HG03103 (cell line): ENCODE measurements at regions not wholly inside any gene's neighbourhood (a gene's known extent, or its start where the extent isn't known, plus 50 kb on each side); places are given as distances from the start of the nearest gene placed in this dataset.

Source experiments
- ATAC-seq: cut with Tn5 transposase; IDR thresholded peaks from one replicate; pipeline ENCODE4 v1.9.1; 2021; ENCODE audit warnings: low read depth; ENCODE audit not compliant: unreplicated experiment

- ATAC-seq: no peak
These were observed 632.5 kb downstream of the TNS3 start for GRCh38 chr7:46949270-46949931.

GRCh38 chr7:46948716-46949115 lies 633.2 kb downstream of the TNS3 start:
- ATAC-seq: no peak

DNA sequence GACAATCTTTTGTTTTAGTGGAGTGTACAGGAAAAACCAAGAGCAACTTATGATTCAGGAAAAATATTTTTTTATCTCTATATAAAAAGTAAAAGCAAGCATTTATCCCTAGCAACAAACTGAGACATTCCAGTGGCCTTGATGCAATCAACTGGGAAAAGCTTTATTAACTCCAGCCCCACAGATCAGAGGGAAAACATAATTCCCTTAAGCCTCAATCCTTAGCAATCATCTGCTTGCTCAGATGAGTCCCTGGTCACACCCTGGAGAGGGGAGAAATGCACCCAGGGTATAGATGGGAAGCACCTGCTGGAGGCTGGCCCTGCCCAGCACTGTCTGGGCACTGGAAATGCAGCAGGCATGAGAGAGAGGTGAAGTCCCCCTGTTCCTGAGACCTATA lies 636.6 kb downstream of the TNS3 start:
- no peak for ATAC-seq

GRCh38 chr7:46943996-46944395 lies 637.9 kb downstream of the TNS3 start:
- no peak for ATAC-seq

GRCh38 chr7:46942574-46942973 lies 639.3 kb downstream of the TNS3 start:
- no peak for ATAC-seq

DNA sequence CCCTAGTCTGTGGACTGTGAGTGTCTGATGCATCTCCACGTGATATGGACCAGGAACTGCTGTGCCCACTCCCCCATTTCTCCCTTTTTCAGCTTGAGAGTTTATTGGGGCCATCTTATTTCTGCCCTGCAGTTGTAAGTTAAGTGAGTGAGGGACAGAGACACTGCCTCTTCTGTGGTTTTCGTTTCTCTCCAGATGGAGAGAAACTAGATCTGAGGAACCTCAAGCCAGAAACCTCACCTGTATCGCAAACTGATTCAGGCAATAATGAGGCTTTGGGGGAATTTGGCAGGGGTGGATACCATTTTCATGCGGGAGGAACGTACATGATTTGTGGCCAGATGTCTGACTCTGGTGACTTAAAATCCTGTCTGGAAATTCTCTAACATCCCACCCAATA lies 641.7 kb downstream of the TNS3 start:
- no peak for ATAC-seq

GRCh38 chr7:46939558-46939957 lies 642.4 kb downstream of the TNS3 start:
- no peak for ATAC-seq

DNA sequence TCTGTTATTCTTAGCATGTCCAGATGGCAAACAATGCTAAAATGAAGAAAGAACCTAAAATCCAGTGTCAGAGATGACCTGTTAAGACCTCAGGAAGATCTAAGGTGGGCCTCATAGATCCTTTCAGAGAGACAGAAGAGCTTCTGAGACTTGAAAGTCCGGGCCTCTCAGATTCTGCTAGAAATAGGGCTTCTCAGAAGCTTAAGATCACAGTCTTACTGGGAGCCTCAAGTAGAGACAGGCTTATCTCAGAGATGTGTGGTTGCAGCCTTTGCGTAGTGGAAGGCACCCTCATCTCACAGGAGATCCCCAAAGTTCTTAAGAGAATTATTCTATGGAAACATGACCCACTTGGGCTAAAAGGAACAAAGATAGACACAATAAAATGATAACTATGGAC lies 642.8 kb downstream of the TNS3 start:
- ATAC-seq: no peak

GRCh38 chr7:46937826-46938225 lies 644.1 kb downstream of the TNS3 start:
- no peak for ATAC-seq

DNA sequence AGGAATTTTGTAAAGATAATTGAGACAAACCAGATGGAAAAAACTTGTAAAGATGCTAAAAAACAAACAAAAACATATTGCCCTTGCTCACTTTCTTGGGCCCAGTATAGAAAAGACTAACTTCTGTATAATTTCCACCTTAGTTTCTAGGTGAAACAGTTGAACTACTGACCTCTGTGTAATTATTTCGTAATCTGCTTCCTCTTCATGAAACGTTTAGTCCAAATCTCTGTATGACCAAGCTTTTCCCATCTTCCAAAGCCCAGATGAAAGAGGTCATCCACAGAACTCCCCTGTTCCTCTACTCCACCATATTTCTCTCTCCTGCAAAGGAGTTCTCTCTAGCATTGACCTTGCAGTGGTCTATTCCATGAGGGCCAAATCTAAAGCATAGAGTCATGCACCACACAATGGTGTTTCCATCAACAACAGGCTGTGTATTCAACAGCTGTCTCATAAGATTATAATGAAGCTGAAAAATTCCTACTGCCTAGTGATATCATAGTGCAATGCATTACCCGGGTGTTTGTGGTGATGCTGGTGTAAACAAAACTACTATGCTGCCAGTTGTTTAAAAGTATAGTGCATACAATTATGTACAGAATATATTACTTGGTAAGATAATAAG lies 647.6 kb downstream of the TNS3 start:
- no peak for ATAC-seq

- ATAC-seq: no peak
These were observed 648.3 kb downstream of the TNS3 start for GRCh38 chr7:46933596-46933995.

DNA sequence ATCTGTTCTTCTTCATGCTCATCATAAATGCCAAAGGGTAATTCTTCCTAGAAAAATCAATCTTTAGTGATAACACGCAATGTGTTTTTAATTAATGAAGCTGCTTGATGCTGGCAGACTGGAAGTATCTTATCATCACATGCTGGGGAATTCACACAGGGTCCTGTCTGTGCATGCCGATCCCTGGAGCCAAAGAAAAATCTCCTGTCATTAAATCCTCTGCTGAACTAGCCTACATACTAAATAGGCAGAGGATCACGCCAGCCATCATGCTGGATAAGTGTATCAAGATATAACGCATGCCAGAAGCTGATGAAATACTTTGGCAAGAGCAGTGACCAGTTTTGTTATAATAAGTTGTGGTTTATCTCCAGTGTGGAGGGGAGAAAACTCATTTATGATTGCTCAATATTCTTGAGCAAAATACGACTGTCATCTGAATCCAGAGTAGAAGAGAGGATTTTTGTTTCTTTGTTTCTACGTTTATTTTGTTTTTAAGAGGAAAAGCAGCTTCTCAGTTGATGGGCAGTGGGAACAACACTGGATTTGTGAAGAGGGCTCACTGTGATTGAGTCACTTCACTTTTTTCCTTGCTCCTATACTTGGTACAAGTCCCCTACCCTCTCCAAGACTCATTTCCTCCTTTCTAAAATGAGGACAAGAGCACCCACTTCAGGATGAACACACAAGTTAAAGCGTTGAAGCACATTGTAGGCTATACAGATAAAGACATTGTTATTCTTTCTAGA lies 649.1 kb downstream of the TNS3 start:
- ATAC-seq: no peak

- no peak for ATAC-seq
These were observed 649.6 kb downstream of the TNS3 start for GRCh38 chr7:46932306-46932675.

DNA sequence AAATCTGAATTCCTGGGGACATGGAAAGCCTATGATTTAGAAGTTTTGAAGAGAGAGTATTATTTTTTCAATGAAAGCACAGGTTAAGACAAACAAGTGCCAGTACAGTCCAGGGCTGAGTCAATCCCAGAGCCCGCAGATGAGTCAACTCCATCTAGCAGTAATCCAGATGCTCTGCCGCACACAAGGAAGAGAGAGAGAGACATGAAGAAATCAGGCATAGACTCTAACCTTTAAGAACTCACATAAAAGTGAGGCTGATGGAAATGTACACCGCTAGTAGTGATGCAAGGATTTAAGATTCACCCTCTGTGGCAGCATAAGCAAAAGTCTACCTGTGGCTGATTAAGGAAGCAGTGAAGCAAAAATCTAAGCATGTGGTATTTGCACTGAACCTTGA lies 651.5 kb downstream of the TNS3 start:
- ATAC-seq: no peak

DNA sequence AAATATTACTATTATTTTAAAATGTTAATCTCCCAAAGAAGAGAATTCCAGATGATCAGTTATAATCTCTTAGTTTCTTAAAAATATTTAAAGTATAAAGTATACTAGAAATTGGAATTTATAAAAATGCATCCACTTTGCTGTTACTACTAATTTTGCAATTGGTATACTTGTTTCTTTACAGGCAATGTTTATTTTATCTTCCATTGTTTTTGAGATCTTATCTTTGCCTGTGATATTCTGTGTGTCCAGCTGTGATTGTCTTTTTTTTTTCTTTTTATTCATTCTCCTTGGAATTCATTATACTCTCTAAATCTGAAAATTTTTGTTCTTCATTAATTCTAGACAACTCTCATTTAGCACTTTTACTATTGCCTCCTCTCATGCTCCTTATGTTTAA lies 652.6 kb downstream of the TNS3 start:
- no peak for ATAC-seq

- no peak for ATAC-seq
These were observed 653.2 kb downstream of the TNS3 start for GRCh38 chr7:46928719-46929118.

DNA sequence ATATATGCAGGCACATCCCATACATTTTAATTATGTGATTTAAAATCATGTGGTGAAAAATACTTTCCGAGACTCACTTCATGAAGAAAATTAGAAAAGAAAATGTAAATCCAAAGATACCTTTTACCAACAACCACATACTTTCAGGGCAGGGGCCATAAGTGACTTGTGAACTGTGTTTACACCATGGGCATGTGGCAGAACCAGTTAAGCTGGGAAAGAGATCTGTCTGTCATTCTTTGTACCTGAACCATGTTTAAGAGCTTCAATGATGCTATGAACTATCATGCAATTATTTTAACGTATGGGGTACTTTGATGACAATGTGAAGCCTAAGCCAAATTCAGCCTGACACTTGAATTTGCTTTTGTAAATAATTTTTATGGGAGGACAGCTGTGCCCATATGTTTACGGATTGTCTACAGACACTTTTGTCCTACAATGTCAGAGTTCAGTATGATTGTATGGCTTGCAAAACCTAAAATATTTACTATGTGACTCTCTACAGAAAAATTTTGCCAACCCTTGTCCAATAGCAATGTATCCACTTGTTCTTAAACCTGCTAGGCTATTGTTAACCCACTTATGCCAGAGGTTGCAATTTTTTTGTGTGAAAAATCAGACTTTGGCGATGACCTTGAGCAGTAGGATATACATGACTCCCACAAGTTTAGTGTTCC lies 654.6 kb downstream of the TNS3 start:
- no peak for ATAC-seq

DNA sequence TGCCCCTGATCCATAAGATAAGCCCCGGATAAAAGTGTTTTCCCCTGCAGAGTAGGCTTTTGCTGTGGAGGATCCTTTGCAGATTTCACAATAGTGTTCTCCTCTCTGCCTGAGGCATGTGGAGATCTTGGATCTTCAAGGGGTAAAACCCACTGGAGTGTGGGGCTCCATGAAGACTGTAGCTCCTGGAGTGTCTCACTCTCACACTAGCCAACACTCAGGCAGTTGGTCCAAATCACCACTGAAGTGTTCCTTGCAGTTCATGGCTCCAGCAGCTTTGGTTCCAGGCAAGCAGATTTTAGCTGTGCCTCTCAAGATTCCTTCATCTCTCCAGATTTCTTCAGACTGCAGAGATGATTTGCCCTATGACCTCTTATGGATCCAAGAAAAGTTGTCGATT lies 665.3 kb downstream of the TNS3 start:
- ATAC-seq: no peak

DNA sequence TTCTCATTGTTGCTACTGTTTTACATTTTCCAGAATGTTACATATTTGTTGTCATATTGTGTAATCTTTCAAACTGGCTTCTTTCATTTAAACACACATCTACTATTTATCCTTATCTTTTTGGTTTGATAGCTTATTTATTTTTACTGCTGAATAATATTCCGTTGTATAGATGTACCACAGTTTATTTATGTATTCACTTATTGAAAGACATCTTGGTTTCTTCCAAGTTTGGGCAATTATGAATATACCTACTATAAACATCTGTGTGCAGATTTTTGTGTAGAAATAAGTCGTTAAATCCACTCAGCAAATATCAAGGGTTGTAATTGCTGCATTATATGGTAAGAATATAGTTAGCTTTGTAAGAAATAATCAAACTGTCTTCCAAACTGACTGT lies 669.2 kb downstream of the TNS3 start:
- ATAC-seq: no peak

- no peak for ATAC-seq
These were observed 672.3 kb downstream of the TNS3 start for GRCh38 chr7:46909601-46910051.

GRCh38 chr7:46908770-46909169 lies 673.1 kb downstream of the TNS3 start:
- no peak for ATAC-seq
